ENCODE measurements at regions not wholly inside any gene's neighbourhood (a gene's known extent, or its start where the extent isn't known, plus 50 kb on each side); places are given as distances from the start of the nearest gene placed in this dataset.

DNA sequence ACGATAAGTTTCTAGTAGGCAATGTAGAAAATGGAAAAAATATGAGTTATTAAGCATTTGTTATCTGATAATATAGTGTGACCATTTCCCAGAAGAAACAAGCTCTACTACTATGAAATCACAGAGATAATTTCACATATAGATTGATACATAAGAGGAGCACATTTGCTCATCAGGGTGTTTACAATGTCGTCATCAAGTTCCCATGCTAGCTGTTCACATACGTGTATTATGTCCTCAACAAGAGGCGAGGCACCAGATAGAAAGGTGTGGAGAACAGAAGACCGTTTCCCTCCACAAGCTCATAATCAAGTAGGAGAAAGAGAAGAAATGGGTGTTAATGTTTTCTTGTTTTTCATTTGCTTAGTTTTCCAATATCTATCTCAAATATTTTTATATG is 326.1 kb upstream of the ARID1B start:
- Histone ChIP-seq H3K36me3 (ENCODE audit: control insufficient read depth, insufficient read depth, low read length) (no peaks in the 10 kb centered on the region), H2BK15ac (ENCODE audit: low read depth, low read length) (no peak overlapping the region), H3K4me1 (ENCODE audit: control insufficient read depth, insufficient read depth, low read length) (no peaks in the 10 kb centered on the region), H3K27ac (ENCODE audit: insufficient read depth, low read length) (no peak overlapping the region), H3K14ac (replicated peaks; ENCODE audit: low read depth, low read length) (no peak overlapping the region), H2BK20ac (ENCODE audit: low read depth, low read length) (no peak overlapping the region), H3K9me3 (ENCODE audit: control insufficient read depth, insufficient read depth, low read length) (no peaks in the 10 kb centered on the region), H3K4ac (ENCODE audit: low read depth, low read length) (no peak overlapping the region), H3K9me1 (ENCODE audit: insufficient read depth, low read length) (no peaks in the 10 kb centered on the region), H4K91ac (ENCODE audit: insufficient read depth, low read depth, low read length) (no peak overlapping the region), H3K27me3 (ENCODE audit: control insufficient read depth, insufficient read depth, low read length) (no peaks in the 10 kb centered on the region), H3K18ac (ENCODE audit: low read depth, low read length) (no peak overlapping the region), H4K8ac (ENCODE audit: low read depth in 2 of 2, low read length in 2 of 2) (no peak overlapping the region), H3K9ac (ENCODE audit: low read depth, low read length) (no peak overlapping the region), H2BK5ac (ENCODE audit: low read depth, low read length, poor library complexity, severe bottlenecking) (no peak overlapping the region), H3K79me1 (ENCODE audit: low read depth in 1 of 2, low read length in 2 of 2) (no peaks in the 10 kb centered on the region), H2AFZ (replicated peaks; ENCODE audit: low read length, poor library complexity) (no peak overlapping the region), H4K20me1 (ENCODE audit: insufficient read depth, low read length) (no peaks in the 10 kb centered on the region), H3K23ac (ENCODE audit: low read depth, low read length) (no peak overlapping the region), H3K4me3 (ENCODE audit: insufficient read depth, low read depth, low read length) (no peak overlapping the region), H3K56ac (ENCODE audit: extremely low read depth, insufficient read depth, low read length) (no peak overlapping the region), H4K5ac (ENCODE audit: low read depth, low read length) (no peak overlapping the region), H2AK9ac (replicated peaks; ENCODE audit: low read depth, low read length, poor library complexity) (no peak overlapping the region), H3K4me2 (ENCODE audit: low read depth, low read length) (no peak overlapping the region), H2BK120ac (ENCODE audit: low read depth, low read length) (no peak overlapping the region), H2AK5ac (ENCODE audit: low read depth, low read length) (no peak overlapping the region)
- TF ChIP-seq MXI1 (IDR thresholded peaks at IDR 0.05; ENCODE audit: borderline replicate concordance, low read depth, low read length), result no peak
- no peak for TF ChIP-seq POLR2A (IDR thresholded peaks at IDR 0.05; ENCODE audit: low read depth, low read length)
- TF ChIP-seq, protein P1, sequence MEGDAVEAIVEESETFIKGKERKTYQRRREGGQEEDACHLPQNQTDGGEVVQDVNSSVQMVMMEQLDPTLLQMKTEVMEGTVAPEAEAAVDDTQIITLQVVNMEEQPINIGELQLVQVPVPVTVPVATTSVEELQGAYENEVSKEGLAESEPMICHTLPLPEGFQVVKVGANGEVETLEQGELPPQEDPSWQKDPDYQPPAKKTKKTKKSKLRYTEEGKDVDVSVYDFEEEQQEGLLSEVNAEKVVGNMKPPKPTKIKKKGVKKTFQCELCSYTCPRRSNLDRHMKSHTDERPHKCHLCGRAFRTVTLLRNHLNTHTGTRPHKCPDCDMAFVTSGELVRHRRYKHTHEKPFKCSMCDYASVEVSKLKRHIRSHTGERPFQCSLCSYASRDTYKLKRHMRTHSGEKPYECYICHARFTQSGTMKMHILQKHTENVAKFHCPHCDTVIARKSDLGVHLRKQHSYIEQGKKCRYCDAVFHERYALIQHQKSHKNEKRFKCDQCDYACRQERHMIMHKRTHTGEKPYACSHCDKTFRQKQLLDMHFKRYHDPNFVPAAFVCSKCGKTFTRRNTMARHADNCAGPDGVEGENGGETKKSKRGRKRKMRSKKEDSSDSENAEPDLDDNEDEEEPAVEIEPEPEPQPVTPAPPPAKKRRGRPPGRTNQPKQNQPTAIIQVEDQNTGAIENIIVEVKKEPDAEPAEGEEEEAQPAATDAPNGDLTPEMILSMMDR (conservative IDR thresholded peaks at IDR 0.05; ENCODE audit: low read depth, low read length), result no peak
- no peak for TF ChIP-seq CEBPB (IDR thresholded peaks at IDR 0.05; ENCODE audit: low read depth, low read length)
- TF ChIP-seq, protein P2, sequence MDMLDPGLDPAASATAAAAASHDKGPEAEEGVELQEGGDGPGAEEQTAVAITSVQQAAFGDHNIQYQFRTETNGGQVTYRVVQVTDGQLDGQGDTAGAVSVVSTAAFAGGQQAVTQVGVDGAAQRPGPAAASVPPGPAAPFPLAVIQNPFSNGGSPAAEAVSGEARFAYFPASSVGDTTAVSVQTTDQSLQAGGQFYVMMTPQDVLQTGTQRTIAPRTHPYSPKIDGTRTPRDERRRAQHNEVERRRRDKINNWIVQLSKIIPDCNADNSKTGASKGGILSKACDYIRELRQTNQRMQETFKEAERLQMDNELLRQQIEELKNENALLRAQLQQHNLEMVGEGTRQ (IDR thresholded peaks at IDR 0.05; ENCODE audit: low read depth, low read length), result no peak
- TF ChIP-seq, protein P3, sequence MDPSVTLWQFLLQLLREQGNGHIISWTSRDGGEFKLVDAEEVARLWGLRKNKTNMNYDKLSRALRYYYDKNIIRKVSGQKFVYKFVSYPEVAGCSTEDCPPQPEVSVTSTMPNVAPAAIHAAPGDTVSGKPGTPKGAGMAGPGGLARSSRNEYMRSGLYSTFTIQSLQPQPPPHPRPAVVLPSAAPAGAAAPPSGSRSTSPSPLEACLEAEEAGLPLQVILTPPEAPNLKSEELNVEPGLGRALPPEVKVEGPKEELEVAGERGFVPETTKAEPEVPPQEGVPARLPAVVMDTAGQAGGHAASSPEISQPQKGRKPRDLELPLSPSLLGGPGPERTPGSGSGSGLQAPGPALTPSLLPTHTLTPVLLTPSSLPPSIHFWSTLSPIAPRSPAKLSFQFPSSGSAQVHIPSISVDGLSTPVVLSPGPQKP (IDR thresholded peaks at IDR 0.05; ENCODE audit: borderline replicate concordance, low read depth, low read length), result no peak
- TF ChIP-seq CHD1 (IDR thresholded peaks at IDR 0.05; ENCODE audit: low read depth, low read length), result no peak
- TF ChIP-seq RCOR1 (IDR thresholded peaks at IDR 0.05; ENCODE audit: insufficient replicate concordance, low read length), result no peak
- TF ChIP-seq BHLHE40 (IDR thresholded peaks at IDR 0.05; ENCODE audit: low read depth, low read length), result no peak
- ATAC-seq (ENCODE audit: low read depth) (no peak), DNase-seq (no peak)
- ChIA-PET CTCF (no interaction called here), POLR2A (ENCODE audit: unreplicated experiment) (interaction anchor here (0.7 kb wide), 1 partner anchor 10 kb away, joined by 3 read pairs; no protein-coding TSS in a partner anchor)
- in situ Hi-C loops (cut with MboI; ENCODE audit: low sequenced_read_pairs) (no loop called here), intact Hi-C loops (cut with micrococcal nuclease) (no loop called here), dilution Hi-C loops (cut with HindIII; ENCODE audit: low sequenced_read_pairs, unreplicated experiment) (no loop called here)
- BruUV-seq (replicated peaks), result no TSS peak
- WGBS, 2 experiments (ENCODE audit: extremely low coverage in 2 of 2, insufficient read length in 1 of 2), result no CpG with 5 or more reads among the region's 5 CpGs
